ENCODE measurements at regions not wholly inside any gene's neighbourhood (a gene's known extent, or its start where the extent isn't known, plus 50 kb on each side); places are given as distances from the start of the nearest gene placed in this dataset.

- DNase-seq (ENCODE audit: low read depth), result no peak
- TF ChIP-seq, protein P1, sequence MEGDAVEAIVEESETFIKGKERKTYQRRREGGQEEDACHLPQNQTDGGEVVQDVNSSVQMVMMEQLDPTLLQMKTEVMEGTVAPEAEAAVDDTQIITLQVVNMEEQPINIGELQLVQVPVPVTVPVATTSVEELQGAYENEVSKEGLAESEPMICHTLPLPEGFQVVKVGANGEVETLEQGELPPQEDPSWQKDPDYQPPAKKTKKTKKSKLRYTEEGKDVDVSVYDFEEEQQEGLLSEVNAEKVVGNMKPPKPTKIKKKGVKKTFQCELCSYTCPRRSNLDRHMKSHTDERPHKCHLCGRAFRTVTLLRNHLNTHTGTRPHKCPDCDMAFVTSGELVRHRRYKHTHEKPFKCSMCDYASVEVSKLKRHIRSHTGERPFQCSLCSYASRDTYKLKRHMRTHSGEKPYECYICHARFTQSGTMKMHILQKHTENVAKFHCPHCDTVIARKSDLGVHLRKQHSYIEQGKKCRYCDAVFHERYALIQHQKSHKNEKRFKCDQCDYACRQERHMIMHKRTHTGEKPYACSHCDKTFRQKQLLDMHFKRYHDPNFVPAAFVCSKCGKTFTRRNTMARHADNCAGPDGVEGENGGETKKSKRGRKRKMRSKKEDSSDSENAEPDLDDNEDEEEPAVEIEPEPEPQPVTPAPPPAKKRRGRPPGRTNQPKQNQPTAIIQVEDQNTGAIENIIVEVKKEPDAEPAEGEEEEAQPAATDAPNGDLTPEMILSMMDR (IDR thresholded peaks at IDR 0.05; ENCODE audit: low read depth, low read length), result no peak
- no peak for TF ChIP-seq MYC (IDR thresholded peaks at IDR 0.05; ENCODE audit: low read depth, low read length)
- TF ChIP-seq POLR2A (IDR thresholded peaks at IDR 0.05; ENCODE audit: extremely low read depth, insufficient read length), result no peak
- TF ChIP-seq, protein P2, sequence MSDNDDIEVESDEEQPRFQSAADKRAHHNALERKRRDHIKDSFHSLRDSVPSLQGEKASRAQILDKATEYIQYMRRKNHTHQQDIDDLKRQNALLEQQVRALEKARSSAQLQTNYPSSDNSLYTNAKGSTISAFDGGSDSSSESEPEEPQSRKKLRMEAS (IDR thresholded peaks at IDR 0.05; ENCODE audit: low read depth, low read length), result no peak
- H3K4me3 ChIP-seq (ENCODE audit: low read depth, low read length), result no peak overlapping the region
These were observed 67.9 kb upstream of the ANO6 start for GRCh38 chr12:45148006-45148405.

- no peak overlapping the region for H3K4me3 ChIP-seq (ENCODE audit: low read depth, low read length)
- TF ChIP-seq, protein P2 (IDR thresholded peaks at IDR 0.05; ENCODE audit: low read depth, low read length), result no peak
- TF ChIP-seq, protein P1 (IDR thresholded peaks at IDR 0.05; ENCODE audit: low read depth, low read length), result no peak
- TF ChIP-seq POLR2A (IDR thresholded peaks at IDR 0.05; ENCODE audit: extremely low read depth, insufficient read length) (no peak), MYC (IDR thresholded peaks at IDR 0.05; ENCODE audit: low read depth, low read length) (no peak)
- DNase-seq (ENCODE audit: low read depth), result no peak
These were observed 67.3 kb upstream of the ANO6 start for GRCh38 chr12:45148619-45149018.

DNA sequence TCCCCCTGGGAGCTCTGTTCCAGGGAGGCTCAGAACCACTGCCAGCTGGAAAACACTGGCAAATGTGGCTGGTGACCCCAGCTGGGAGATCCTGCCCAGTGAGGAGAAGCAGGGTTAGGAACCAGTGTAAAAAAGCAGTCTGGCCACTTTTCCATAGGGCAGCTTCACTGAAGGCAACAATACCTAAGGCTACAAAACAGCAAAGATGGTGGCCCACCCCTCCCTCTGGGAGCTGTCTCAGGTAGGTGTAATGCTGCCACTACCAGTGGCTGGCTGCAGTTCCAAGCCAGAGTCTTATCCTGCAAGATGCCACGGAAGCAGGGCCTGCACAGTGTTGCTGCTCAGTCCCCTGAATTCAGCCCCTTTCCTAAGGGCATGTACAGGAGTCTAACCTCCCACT, 50.6 kb upstream of the ANO6 start:
- DNase-seq (ENCODE audit: low read depth), result no peak
- TF ChIP-seq POLR2A (IDR thresholded peaks at IDR 0.05; ENCODE audit: extremely low read depth, insufficient read length) (no peak), MYC (IDR thresholded peaks at IDR 0.05; ENCODE audit: low read depth, low read length) (no peak)
- TF ChIP-seq, protein P2 (IDR thresholded peaks at IDR 0.05; ENCODE audit: low read depth, low read length), result no peak
- TF ChIP-seq, protein P1 (IDR thresholded peaks at IDR 0.05; ENCODE audit: low read depth, low read length), result no peak
- no peak overlapping the region for H3K4me3 ChIP-seq (ENCODE audit: low read depth, low read length)

- no peak for DNase-seq (ENCODE audit: low read depth)
- H3K4me3 ChIP-seq (ENCODE audit: low read depth, low read length), result no peak overlapping the region
- TF ChIP-seq MYC (IDR thresholded peaks at IDR 0.05; ENCODE audit: low read depth, low read length), result no peak
- TF ChIP-seq, protein P1 (IDR thresholded peaks at IDR 0.05; ENCODE audit: low read depth, low read length), result no peak
- TF ChIP-seq, protein P2 (IDR thresholded peaks at IDR 0.05; ENCODE audit: low read depth, low read length), result no peak
- no peak for TF ChIP-seq POLR2A (IDR thresholded peaks at IDR 0.05; ENCODE audit: extremely low read depth, insufficient read length)
These were observed 49.8 kb upstream of the ANO6 start for GRCh38 chr12:45166056-45166455.

All from NB4 (cell line).